ENCODE measurements at regions not wholly inside any gene's neighbourhood (a gene's known extent, or its start where the extent isn't known, plus 50 kb on each side); places are given as distances from the start of the nearest gene placed in this dataset.
A peak's percentile ranks its signal among the peaks of the same experiment; 100 is the strongest.

DNA sequence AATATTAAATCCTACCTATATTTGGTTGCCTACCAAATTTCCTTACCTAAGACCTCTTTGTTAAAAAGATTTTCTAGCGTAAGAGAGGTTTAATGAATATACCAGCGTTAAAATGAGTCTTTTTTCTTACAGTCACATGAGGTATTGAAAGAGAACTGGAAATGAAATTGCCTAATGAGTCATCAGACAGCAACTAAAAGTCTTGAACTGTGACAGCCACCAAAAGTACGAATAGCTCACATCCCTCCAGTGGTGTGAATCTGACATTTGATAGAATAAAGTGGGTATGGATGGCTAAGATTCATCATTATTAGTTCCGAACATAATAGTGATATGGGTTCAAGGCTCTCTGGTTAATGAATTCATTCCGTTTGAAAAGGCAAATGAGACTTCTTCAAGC is 1297.3 kb downstream of the AACS start:
- DNase-seq (ENCODE audit: low spot score), result no peak

DNA sequence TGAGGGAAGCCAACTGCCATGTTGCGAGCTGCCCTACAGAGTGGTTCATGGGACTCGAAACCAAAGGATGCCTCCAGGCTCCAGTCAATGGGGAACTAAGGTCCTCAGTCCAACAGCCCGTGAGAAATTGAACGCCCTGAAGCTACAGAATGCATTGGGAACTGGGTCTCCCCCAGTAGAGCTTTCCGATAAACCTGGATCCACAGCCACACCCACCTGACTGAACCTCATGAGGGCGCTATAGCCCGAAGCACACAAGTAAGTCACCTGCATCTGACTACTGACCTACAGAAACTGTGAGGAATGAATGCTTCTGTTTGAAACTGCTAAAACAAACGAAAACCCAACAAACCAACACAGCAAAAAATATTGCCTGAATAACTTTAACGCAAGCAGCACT is 1297.7 kb downstream of the AACS start:
- DNase-seq (ENCODE audit: low spot score), result no peak

DNA sequence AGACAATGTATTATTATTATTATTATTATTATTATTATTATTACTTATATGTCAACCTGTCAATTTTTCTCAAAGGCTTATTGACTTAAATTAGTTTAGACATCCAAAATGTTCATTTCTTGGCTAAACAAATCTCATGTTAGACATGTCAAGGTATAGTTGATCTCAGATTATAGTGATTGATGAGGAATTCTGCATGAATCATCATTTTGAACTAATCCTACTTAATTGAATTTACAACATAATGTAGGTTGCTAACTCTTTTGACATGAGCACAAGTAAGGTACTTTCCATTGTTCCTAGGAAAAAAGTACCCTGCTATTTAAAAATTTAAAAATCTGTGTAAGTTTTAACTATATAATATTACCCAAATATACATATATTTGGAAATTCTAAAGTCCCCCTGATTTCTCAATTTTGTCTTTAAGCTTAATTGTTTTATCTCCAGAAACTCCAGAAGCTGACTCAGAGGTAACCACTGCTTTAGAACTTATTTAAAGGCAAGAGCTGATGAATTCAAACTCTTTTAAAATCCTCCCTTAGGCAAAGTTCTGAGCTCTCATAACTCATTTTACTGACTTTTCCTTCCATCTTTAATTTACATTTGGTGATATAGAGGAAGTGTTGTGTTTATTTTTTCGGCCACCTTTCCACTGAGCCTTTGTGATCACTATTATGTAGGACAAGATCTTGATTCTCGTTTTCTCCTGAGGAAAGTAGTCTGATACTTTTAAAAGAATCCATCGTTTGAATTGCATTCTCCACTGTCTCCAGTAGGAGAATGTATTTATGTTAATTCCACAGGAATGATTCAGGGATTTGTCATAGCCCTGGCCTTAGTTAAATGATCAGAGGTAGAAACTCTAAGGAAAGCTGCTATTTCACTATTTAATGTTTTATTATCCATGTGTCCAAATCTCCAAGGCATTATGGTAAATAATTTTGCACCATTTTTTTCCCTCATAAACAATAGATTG is 1304.5 kb downstream of the AACS start:
- no peak for DNase-seq (ENCODE audit: low spot score)

DNA sequence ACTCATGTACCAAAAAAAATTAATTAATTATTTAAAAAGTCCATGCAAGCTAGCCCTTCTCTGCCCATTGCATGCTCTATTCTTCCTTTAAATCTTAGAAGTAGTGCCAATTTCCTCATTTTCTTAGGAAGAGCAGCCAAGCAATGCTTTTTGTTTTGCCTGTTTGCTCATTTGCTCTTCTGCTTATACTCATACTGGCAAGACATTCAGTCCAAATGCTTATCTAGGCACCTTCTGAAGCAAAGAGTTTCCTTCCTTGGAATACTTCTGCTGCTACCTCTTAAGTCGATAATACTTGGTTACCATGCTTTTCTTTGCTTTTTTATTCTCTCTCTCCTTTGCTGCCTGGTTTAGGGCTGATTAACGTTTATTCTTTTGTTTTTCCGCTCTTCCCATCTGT is 1318.3 kb downstream of the AACS start:
- no peak for DNase-seq (ENCODE audit: low spot score)

DNA sequence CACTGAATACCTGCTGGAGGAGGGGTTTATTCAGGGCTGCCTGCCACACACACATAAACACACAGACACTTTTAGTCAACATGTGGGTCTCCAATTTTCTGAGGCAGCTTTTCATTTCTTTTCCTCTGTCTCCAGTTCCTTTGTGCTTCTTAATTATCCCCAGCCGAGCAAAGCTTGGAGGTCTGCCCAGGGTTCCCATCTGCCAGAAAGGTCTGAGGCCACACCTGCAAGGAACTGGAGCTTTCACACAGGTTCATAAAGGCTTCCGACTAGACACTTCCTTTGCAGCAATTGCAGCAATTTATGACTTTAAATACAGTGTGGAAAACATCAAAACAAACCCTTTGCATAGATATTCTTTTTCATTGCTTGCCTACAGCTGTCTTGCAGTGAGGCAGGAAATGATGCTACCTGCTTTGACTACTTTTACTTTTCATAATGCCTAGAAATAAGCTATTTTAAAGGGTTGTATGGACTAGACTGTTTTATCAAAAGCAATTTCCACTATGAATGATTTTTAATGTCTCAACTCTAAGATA is 1318.9 kb downstream of the AACS start:
- DNase-seq (ENCODE audit: low spot score), result no peak

DNA sequence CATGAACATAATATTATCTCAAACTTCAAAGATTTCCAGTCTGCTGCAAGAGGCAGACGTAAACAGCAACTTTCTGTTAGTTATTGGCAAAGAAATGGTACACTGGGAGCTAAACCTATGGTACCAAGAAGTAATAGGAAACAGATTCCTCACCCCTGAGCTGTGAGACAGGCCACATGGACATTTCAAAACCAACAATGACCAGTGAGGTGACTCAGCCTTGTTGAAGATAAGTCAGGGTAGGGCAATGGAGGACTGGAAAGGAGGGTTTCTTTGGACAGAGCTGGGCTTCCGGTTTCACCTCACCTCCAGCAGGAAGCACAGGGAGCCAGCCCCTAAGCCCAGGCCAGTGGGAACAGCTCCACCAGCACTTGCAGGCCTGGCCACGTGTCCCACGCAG is 1320.5 kb downstream of the AACS start:
- DNase-seq (ENCODE audit: low spot score), result no peak

DNA sequence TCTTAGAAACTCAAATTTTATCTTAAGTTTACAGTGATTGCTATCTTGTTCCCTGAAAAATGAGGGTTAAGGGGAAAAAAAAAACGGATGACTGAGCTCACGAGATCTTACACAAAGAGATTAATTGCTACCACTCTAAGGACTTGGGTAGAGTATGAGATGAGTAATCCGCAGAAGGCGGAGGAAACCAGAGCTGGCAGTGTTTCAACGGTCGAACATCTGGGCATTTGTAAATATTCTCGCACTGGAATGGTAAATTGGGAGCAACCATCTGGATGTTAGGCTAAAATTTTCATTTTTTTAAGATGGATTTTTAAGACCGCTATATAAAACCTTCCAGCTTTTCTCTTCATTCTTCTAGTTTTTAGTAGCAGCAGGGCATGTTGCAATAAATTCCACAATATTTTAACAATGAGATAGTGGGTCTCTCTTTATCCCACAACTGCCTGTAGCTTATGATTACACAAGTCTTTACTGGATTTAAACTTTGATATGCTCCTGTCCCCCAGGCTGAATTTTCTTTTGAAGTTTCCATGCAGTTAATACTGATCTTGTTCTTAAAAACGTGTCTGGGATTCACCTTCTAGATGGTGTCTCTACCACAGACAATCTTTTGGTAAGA is 1324.1 kb downstream of the AACS start:
- DNase-seq (ENCODE audit: low spot score), result no peak

DNA sequence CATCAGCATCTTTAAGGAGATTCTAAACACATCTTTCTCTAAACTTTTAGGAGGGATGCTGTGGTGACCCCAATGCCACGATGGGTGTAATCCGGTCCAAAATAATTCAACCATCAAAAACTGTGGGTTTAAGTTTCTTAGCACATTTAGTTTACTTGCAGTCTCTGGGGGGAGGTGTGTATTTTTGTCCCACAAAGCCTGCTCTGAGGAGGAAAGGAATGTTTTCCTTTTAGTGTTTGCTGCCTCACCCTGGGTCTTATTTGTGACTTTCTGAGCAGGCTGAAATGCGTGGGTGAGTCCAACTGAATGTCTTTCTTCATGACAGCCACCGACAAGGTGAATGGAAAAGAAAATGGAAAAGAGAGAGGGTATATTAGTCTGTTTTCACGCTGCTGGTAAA is 1324.7 kb downstream of the AACS start:
- no peak for DNase-seq (ENCODE audit: low spot score)

DNA sequence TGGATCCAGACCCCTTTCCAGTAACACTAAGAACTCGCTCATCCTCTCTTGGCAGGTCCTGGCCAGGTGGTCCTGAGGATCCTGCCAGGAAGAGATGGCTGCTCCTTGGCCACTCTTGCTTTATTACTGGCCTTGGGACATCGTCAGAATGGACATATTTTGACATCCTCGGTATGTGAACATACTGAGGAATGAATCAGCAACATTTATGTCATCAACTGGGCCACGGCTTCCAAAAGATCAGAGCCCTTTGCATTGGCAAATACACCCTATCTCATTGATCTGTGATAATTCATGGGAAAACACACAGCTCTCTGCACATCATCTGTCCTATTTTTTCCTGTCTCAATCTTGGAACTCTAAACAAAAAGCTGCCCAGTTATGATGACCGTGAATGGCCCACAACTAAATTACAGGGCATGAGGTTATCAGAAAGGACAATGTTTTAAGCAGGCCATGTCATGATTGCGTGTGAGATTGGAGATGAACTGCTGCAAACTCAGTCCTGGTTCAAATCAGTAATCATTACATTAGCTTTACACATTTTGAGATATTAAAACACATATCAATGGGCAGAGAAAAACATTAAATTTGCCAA is 1325.8 kb downstream of the AACS start:
- peak; percentile 76 for DNase-seq (ENCODE audit: low spot score)

DNA sequence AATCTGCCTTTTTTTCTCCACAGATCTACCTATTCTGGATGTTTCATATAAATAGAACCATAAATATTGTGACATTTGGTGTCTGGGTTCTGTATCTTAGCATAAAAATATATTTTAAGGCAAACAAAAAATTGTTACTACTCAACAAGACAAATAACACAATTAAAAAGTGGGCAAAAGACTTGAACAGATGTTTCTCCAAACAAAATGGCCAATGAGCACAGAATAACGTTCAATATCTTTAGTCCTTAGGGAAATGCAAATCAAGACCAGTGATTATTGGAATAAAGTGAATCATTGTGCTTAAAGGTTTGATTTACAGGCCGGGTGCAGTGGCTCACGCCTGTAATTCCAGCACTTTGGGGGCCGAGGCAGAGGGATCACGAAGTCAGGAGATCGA is 1331.3 kb downstream of the AACS start:
- DNase-seq (ENCODE audit: low spot score), result no peak

DNA sequence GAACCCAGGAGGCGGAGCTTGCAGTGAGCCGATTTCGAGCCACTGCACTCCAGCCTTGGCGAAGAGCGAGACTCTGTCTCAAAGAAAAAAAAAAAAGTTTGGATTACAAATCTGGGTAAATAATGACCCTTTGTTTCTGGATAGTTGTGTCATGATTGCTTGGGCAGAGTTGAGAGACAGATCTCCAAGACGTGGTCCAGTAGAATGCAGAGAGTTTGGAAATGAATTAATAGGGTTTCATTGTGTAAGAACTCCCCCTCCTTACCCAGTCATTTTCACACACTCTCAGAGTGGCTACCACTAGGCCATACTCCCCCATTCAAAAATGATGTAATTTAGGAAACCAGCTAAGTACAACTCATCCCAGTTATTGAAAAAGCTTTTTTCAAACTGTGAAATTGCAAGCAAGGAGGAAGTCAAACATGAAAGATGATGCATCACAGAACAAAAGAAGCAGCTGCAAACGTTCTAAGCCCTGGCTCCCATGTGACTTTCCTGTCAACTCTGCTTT is 1331.9 kb downstream of the AACS start:
- no peak for DNase-seq (ENCODE audit: low spot score)

DNA sequence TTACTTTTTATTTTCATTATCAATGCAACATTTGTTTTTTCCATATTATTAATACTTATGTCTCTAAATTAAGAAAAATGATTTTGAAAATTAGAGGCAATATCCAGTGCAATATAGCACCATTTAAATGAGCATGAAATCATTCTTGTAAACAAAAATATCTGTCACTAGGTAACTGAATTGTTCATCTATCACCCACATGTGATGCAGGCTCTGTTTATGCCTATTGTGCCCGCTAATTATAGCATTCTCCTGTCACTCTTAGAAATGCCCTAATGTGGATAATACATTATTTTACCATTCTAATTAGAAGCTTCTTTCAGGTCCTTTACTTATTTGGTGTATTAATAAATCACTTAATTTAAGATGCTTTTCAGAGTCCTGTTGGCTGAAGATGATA is 1332.4 kb downstream of the AACS start:
- DNase-seq (ENCODE audit: low spot score), result no peak

DNA sequence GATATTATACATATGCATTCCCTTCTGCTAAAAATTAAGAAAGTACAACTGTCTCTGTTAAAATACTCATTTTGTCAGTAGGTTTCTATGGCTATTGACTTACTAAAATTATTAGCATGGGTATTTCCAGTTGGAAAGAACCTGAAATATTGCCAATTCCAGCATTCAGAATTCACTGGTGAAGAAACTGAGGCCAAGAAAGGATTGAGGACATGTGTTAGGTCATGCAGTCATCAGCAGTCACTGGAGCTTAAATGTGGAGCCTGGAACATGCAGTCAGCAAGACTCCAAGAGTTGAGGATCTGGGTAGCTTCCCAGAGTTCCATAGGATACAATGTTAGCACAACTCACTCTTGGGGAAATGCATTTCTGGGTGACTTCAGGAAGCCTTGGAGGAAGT is 1335.6 kb downstream of the AACS start:
- DNase-seq (ENCODE audit: low spot score), result no peak

DNA sequence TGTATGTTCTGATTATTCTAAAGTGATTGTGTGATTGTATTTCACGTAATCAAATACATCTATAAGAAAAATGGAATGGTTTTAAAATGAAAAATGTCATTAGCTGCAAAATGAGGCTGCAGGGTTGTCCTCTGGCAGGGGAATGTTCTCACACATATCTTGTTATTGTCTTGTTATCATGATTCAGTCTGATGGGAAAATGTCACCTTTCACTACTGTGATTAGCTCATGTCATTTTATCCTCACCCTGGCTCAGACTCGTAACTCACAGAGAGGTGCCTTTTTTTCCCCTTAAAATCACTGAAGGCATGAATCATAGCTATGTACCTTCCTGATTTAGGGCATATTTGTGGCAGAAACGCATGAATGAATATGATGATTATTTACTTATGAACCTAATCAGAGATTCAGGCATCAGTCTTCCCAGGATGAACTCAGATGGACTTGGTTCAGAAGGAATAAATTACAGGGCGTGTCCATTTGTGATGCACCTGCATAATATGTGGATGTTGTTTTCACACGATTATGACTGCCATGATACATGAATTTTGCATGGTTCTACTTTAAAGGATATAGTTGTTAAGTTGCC is 1339.2 kb downstream of the AACS start:
- no peak for DNase-seq (ENCODE audit: low spot score)

DNA sequence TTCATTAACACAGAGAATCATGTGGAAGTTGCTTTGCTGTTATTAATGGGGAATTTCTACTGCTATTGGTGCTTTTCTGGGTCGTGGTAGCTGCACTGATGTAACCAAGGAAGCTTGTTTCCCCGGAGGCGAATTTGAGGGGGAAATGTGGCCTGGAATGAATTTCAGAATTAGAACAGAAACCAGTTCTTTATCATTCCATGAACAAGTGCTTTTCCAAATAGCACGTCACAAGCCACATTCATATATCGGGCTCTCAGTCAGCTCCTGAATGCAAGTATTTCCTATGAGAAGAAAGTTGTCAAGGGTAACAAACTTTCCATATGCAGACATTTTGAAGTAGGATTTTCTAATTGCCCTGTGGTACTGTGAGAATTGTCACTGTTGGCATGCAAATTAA is 1353.2 kb downstream of the AACS start:
- no peak for DNase-seq (ENCODE audit: low spot score)

DNA sequence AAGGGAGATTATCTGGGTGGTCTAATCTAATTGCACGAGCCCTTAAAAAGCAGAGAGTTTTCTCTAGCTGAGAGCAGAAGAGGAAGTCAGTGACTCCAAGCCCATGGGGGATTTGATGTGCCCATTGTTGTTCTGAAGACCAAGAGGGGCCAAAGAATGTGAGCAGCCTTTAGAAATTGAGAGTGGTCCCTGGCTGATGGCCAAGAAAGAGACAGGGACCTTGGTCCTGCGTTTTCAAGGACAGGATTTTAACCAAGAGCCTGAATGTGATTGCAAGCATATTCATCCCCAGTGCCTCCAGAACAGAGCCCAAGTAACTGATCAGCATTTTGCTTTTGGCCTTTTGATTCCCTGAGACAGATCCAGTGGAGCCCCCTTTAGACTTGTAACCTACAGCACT is 1353.9 kb downstream of the AACS start:
- DNase-seq (ENCODE audit: low spot score), result no peak

DNA sequence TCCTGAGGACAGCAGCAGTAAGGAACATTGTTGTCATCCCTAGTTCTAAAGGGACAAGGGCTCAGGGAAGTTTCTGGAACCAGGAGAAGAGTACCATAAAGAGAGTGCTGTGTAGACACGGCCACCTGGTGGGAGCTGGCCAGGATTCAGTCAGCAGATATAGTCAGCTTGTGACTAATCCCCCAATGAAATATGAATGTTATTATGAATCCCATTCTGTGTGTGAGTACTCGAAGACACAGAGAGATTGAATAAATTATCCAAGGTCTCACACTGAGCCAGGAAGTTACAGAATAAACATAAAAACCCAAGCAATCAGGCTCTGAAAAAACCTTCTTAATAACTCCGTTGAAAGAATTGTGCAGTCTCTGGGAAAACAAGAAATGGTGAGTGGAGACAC is 1359.5 kb downstream of the AACS start:
- DNase-seq (ENCODE audit: low spot score), result no peak

DNA sequence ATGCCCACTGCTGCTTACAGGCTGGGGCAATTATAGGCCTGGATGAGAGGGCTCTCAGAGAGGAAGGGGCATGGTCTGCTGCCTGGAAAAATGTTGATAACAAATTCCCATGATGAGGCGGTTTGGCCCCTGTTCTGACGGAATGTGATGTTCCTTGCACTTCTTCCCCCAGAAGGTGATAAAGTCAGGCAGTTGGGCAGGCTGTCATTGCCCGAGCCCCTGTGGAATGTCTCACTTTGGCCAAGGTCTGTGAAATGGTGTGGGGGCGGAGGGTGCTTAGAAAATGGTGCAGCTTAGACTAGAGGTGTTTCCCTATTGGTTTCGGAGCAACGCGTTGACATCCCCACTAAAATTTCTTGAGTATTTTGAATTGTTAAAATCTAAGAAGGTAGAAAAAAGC is 1360.0 kb downstream of the AACS start:
- DNase-seq (ENCODE audit: low spot score), result no peak

DNA sequence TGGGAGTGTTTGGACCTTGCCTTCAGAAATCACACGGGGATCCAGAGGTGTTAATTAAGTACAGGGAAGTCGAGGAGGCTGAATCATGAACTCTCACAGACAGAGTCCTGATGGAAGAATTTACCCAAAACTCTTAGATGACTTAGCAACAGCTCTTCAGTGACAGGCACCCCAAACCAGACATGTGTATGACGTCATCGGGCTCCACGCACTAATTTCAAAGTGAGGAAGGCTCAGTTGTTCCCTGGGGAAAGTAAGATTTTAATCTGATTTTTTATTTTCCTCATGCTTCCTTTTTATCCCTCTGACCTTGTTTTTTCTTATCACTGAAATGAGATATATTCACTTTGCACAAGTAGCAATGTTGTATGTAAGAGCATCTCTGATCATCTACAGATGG is 1363.5 kb downstream of the AACS start:
- no peak for DNase-seq (ENCODE audit: low spot score)

DNA sequence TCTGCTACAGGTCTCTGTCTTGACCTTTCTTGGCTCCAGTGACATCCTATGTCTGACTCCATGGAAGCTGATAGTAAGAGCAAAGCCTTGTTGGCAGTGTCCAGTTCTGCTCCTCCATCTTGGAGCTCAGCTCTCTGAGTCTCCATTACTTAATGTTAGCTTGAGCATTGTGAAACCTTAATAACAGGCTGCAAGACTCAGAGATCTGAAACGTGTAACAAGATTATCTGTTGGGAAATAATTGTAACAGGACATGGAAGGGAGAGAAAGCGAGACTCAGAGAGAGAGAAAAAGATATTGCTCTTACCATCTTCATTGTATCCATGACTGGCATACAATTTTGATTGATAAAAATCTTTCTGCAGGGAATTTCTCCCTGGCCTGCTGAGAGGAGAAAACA is 1365.7 kb downstream of the AACS start:
- DNase-seq (ENCODE audit: low spot score), result no peak

DNA sequence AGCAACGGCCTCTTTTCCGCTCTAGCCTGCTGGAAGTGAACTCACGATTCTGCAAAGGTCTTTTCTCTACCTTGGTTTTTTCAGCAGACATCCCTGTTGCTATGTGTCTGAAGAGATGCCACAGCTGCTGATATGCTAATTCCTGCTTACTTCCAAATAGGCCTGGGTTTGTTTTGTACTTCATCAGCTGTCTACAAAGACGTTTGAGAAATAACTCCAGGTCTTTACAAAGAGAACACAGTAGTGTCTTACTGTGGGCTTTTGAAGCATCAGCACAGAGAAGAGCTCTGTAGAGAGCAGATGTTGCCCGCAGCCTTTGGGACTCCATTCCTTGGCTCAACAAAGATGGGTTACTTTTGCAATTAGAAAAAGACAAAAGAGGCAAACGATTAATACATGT is 1366.5 kb downstream of the AACS start:
- no peak for DNase-seq (ENCODE audit: low spot score)

DNA sequence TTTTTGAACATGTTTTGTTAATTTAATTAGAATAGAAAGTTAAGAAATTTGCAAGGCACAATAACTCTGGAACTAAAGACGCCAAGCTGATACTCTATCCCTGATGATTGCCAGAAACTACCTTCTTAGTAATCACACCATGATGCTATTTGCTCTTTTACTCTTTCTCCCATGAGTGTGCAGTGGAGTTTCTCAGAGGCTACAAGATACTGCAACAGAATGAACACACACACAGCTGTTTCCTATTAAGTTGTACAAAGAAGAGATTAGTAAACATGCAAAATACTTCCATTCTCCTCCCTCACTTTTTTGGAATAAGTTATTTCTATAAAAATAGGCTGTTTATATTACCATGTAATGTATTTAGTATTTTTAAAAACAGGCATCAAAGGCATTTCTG is 1367.5 kb downstream of the AACS start:
- DNase-seq (ENCODE audit: low spot score), result no peak
